Panc1 (cell line): ENCODE measurements at regions not wholly inside any gene's neighbourhood (a gene's known extent, or its start where the extent isn't known, plus 50 kb on each side); places are given as distances from the start of the nearest gene placed in this dataset.
A peak's percentile ranks its signal among the peaks of the same experiment; 100 is the strongest.

ENCODE experiments used
- CTCF ChIP-seq: fragments of 450-650 bp; IDR thresholded peaks from 2 replicates; pipeline ENCODE4 v1.5.1; 2017; ENCODE audit warnings: mild to moderate bottlenecking
- REST ChIP-seq, 2 experiments: IDR thresholded peaks; 2 replicates each; pipeline ENCODE4 v1.6.1; 2011 to 2012; ENCODE audit warnings: low read depth in 2 of 2, control low read depth in 1 of 2, low read length in 1 of 2, mild to moderate bottlenecking in 1 of 2, moderate library complexity in 1 of 2; ENCODE audit not compliant: insufficient read depth in 1 of 2
- TCF7L2 ChIP-seq: IDR thresholded peaks from 2 replicates; pipeline ENCODE4 v1.6.1; 2011; ENCODE audit warnings: mild to moderate bottlenecking, low read depth, low read length, inconsistent platforms

DNA sequence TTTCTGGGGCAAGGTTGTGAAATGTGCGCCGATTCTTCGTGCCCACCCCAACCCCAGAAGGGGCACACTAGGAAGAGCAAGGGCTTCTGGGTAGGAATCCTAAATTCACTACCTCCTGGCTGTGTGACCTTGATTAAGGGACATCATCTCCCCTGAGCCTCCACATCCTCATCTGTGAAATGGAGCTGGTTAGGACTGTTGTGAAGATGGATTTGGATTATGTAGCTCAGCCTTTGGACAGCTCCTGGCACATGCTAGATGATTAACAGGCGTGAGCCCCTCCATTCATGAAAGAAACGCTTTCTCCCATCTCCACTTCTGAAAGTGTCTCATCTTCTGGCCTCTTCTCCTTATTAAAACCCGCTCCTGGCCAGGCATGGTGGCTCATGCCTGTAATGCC lies 65.3 kb upstream of the TMEM97 start:
- no peak for TF ChIP-seq CTCF
- peak in 1 of 2 experiments; percentile 72; a peak in 2 of 4 replicates for TF ChIP-seq REST (IDR thresholded peaks at IDR 0.05; ENCODE audit: insufficient read depth in 1 of 2, low read depth in 2 of 2, low read length in 1 of 2)
- TF ChIP-seq TCF7L2, result no peak
